A673 (cell line): ENCODE measurements at regions not wholly inside any gene's neighbourhood (a gene's known extent, or its start where the extent isn't known, plus 50 kb on each side); places are given as distances from the start of the nearest gene placed in this dataset.

ENCODE experiments used
- EZH2 ChIP-seq: fragments of 200-600 bp; sonication (generic); IDR thresholded peaks from 2 replicates; pipeline ENCODE4 v1.6.1; 2017; ENCODE audit warnings: borderline replicate concordance, low read depth, mild to moderate bottlenecking, mixed read lengths, antibody characterized with exemption, low read length; ENCODE audit not compliant: poor library complexity, severe bottlenecking
- TF ChIP-seq, protein P1 (sequence below): fragments of 300-800, 200-600 bp; sonication (generic); conservative IDR thresholded peaks from 2 replicates; pipeline ENCODE4 v1.5.1; 2017; ENCODE audit warnings: low read depth, mild to moderate bottlenecking, antibody characterized with exemption, low read length, moderate library complexity, mixed read lengths

DNA sequence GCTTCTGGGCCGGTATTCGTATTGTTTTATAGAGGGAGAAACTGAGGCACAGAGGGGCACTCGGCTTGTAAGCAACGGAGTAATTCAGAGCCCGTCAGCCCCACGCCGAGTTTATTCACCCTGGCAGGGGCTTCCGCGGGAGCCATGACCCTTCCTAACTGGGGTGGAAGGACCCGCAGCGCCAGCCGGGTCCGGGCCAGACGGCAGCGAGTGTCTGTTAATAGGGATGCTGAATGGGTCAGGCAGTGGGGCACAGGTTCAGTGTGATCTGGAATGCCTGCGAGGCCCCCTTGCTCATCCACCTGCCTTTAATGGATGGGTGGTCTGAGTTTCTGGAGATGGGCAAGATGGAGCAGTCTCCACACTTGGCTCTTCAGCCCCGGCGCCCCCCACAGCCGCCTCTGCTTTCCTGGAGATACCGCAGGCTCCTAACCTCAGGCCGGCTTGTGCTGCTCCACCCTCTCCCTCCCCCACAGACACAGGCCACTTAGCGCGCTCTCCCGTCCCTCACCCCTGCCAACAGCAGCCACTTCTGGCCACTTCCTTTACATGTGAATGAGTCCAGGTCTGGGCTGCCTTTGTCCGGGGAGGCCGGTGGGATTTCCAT, 147.1 kb downstream of the ERCC6L2 start:
- TF ChIP-seq, protein P1, sequence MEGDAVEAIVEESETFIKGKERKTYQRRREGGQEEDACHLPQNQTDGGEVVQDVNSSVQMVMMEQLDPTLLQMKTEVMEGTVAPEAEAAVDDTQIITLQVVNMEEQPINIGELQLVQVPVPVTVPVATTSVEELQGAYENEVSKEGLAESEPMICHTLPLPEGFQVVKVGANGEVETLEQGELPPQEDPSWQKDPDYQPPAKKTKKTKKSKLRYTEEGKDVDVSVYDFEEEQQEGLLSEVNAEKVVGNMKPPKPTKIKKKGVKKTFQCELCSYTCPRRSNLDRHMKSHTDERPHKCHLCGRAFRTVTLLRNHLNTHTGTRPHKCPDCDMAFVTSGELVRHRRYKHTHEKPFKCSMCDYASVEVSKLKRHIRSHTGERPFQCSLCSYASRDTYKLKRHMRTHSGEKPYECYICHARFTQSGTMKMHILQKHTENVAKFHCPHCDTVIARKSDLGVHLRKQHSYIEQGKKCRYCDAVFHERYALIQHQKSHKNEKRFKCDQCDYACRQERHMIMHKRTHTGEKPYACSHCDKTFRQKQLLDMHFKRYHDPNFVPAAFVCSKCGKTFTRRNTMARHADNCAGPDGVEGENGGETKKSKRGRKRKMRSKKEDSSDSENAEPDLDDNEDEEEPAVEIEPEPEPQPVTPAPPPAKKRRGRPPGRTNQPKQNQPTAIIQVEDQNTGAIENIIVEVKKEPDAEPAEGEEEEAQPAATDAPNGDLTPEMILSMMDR, result no peak
- TF ChIP-seq EZH2, result no peak
